ENCODE measurements at regions not wholly inside any gene's neighbourhood (a gene's known extent, or its start where the extent isn't known, plus 50 kb on each side); places are given as distances from the start of the nearest gene placed in this dataset.
"Not testable (repeated sequence)": the region's sequence is repeated elsewhere in the genome, so short reads cannot be mapped to it uniquely, and the experiment has no call there.

DNA sequence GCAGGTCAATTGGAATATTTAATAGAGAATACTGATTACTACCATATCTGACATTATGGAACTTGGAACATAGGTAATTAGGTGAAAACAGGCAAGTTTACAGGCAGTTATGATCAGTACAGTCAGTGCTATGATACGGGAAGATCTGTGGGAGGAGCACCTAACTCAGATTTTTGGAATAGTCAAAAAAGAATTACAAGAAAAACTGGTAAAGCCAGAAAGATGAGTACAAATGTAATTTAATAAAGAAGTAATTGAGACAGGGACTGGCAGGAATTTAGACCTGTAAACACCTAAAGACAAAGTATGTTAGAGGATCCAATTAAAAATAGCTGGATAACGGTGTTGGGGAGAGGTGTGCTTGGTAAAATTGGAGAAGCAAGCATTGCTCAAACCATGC lies 206.5 kb upstream of the ANO5 start:
- Histone ChIP-seq H3K27me3 (no peaks in the 10 kb centered on the region), H3K9me3 (no peaks in the 10 kb centered on the region), H3K4me1 (no peaks in the 10 kb centered on the region), H3K27ac (no peak overlapping the region), H3K36me3 (no peaks in the 10 kb centered on the region), H3K4me3 (no peak overlapping the region)
- no peak for DNase-seq
- TF ChIP-seq, protein P1, sequence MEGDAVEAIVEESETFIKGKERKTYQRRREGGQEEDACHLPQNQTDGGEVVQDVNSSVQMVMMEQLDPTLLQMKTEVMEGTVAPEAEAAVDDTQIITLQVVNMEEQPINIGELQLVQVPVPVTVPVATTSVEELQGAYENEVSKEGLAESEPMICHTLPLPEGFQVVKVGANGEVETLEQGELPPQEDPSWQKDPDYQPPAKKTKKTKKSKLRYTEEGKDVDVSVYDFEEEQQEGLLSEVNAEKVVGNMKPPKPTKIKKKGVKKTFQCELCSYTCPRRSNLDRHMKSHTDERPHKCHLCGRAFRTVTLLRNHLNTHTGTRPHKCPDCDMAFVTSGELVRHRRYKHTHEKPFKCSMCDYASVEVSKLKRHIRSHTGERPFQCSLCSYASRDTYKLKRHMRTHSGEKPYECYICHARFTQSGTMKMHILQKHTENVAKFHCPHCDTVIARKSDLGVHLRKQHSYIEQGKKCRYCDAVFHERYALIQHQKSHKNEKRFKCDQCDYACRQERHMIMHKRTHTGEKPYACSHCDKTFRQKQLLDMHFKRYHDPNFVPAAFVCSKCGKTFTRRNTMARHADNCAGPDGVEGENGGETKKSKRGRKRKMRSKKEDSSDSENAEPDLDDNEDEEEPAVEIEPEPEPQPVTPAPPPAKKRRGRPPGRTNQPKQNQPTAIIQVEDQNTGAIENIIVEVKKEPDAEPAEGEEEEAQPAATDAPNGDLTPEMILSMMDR (IDR thresholded peaks at IDR 0.05), result no peak
- no peak for ATAC-seq
- intact Hi-C loops (cut with DNase I), result no loop called here

DNA sequence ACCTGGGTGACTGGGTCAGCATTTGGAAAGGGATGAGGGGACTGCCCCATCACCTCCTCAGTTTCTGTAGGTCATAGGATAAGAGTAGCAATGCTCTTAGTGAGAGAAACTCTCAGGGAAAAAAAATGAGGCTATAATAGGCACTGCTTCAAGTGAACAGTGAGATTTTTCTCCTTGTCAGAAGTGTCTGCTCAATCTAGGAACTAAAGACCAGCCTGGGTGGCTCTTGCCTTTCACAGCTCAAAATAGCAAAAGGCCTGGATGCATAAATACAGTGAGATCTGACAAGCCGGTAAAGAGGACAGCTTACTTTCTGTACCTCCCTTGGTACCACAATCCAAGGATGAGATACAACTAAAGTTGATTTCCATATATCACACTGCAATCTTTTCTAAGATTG lies 205.6 kb upstream of the ANO5 start:
- Histone ChIP-seq H3K4me1 (no peaks in the 10 kb centered on the region), H3K27ac (no peak overlapping the region), H3K4me3 (no peak overlapping the region), H3K9me3 (no peaks in the 10 kb centered on the region), H3K36me3 (no peaks in the 10 kb centered on the region), H3K27me3 (no peaks in the 10 kb centered on the region)
- DNase-seq, result no peak
- intact Hi-C loops (cut with DNase I), result no loop called here
- TF ChIP-seq, protein P1 (IDR thresholded peaks at IDR 0.05), result no peak
- ATAC-seq, result no peak

DNA sequence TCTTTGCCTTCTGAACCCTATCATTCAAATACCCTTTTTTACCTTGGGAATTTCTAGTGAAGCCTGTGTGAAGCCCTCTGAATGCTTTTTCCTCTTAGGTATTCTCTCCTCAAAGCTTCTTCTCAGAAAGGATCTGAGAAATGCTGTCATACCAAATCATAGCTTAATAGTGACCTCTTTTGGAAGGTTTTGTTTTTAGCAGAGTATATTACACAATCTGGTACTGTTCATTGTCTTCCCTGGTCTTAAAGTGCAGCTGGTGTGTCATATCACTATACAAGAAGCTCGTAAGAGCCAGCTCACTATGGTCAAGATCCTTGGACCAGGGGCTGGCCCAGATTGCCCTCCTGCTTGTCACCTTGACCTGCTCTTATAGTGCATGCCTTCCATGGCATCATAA lies 204.4 kb upstream of the ANO5 start:
- Histone ChIP-seq H3K27me3 (no peaks in the 10 kb centered on the region), H3K4me1 (no peaks in the 10 kb centered on the region), H3K4me3 (no peak overlapping the region), H3K36me3 (no peaks in the 10 kb centered on the region), H3K27ac (no peak overlapping the region), H3K9me3 (no peaks in the 10 kb centered on the region)
- ATAC-seq, result no peak
- intact Hi-C loops (cut with DNase I), result no loop called here
- TF ChIP-seq, protein P1 (IDR thresholded peaks at IDR 0.05), result no peak
- no peak for DNase-seq

DNA sequence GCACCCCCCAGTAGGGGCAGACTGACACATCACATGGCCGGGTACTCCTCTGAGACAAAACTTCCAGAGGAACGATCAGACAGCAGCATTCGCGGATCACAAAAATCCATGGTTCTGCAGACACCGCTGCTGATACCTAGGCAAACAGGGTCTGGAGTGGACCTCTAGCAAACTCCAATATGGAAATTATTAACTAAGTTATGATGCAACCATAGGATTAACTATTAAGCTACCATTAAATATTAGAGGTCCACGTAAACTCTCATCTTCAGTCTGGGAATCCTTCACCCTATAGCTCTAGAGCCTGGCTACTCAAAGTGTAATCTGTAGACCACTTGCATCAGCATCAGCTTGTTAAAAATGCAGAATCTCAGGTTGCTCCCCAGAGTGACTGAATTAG lies 191.1 kb upstream of the ANO5 start:
- H3K27ac ChIP-seq; H3K4me3 ChIP-seq; H3K9me3 ChIP-seq; ATAC-seq; DNase-seq; H3K36me3 ChIP-seq; intact Hi-C loops (cut with DNase I); H3K27me3 ChIP-seq; H3K4me1 ChIP-seq: not testable (repeated sequence)

DNA sequence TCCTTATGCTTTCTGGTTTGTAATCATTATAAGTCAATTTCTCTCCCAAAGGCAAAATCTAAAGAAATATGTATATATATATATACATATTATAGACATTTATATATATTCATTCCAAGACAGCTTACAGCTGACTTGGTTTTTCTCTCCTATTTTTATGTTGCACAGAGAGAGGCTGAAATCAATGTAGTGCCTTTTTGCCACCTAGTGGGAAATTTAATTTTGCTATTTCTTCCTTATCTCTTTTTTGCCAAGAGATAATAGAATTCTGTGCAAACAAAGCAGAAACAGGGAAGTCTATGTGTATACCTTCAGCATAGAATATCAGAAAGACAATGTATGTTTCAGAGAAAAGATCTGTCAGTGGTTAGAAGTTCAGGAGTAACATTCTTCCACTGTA lies 186.0 kb upstream of the ANO5 start:
- intact Hi-C loops (cut with DNase I), result no loop called here
- Histone ChIP-seq H3K4me3 (no peak overlapping the region), H3K27ac (no peak overlapping the region), H3K9me3 (peaks cover 0 to under 1% of the 10 kb centered on the region in 2 donors), H3K4me1 (no peaks in the 10 kb centered on the region), H3K36me3 (no peaks in the 10 kb centered on the region), H3K27me3 (no peaks in the 10 kb centered on the region)
- ATAC-seq (no peak), DNase-seq (no peak)
- TF ChIP-seq, protein P1 (IDR thresholded peaks at IDR 0.05), result no peak

DNA sequence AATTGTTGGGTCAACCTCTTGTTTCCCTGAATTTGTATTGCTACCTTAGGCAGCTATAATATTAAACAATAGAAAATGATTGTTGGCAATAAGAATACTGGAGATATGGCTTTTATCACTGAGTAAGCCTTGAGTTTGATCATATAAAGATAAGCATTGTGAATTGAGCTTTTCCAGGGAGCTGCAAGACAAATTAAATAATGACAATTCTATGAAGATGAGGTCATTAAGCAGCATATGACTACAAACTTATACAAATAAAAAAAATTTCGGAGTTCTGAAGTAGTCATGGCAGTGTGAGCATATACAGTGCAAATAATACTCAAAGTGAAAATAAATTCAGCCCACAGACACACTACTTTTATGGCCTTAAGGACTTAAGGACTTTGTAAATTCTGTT lies 161.1 kb upstream of the ANO5 start:
- TF ChIP-seq, protein P1 (IDR thresholded peaks at IDR 0.05), result no peak
- ATAC-seq (no peak), DNase-seq (no peak)
- Histone ChIP-seq H3K36me3 (no peaks in the 10 kb centered on the region), H3K27ac (no peak overlapping the region), H3K4me3 (no peak overlapping the region), H3K4me1 (no peaks in the 10 kb centered on the region), H3K9me3 (peaks cover 0 to 2% of the 10 kb centered on the region in 2 donors), H3K27me3 (no peaks in the 10 kb centered on the region)
- intact Hi-C loops (cut with DNase I), result no loop called here
